ENCODE measurements at regions not wholly inside any gene's neighbourhood (a gene's known extent, or its start where the extent isn't known, plus 50 kb on each side); places are given as distances from the start of the nearest gene placed in this dataset.

DNA sequence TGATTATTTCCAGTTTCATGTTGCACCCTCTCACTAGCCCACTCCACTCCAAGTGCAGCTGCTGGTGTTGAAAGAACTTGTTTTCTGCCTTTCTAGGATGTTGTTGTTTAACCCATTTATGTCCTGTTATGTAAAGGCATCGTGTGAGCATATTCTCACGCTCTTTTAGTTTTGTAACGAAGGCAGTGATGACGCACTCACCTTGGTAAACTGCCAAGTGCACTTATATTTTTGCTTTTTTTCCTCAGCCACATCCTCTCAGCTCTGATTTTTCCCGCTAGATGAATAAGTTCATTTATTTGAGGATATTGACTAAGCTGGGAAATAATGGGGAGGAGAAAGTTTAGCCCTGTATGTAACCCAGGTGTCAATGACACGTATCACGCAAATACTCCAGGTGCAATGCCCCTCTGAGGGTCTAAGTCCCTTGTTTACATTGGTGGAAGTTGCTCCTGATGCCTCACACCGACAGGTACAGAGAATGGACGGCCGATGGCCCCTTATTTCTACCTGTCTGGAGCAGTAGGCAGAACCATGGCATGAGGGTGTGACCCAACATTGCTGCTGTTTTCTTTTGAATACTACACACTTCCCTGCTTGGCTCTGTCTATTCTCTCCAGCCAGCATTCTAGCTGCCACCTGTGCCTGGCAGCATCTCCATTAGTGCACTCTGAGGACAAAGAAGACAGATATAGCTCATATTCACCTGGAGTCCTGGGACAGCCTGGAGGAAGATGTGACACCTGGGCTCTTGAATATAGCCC is 132.7 kb upstream of the SLC24A3 start (continued):
- TF ChIP-seq XRCC4 (IDR thresholded peaks at IDR 0.05; ENCODE audit: extremely low read depth, insufficient read depth, insufficient read length) (no peak), MXI1 (IDR thresholded peaks at IDR 0.05; ENCODE audit: low read depth, low read length) (no peak), NFATC3 (IDR thresholded peaks at IDR 0.05) (no peak)
- TF ChIP-seq, protein P1, sequence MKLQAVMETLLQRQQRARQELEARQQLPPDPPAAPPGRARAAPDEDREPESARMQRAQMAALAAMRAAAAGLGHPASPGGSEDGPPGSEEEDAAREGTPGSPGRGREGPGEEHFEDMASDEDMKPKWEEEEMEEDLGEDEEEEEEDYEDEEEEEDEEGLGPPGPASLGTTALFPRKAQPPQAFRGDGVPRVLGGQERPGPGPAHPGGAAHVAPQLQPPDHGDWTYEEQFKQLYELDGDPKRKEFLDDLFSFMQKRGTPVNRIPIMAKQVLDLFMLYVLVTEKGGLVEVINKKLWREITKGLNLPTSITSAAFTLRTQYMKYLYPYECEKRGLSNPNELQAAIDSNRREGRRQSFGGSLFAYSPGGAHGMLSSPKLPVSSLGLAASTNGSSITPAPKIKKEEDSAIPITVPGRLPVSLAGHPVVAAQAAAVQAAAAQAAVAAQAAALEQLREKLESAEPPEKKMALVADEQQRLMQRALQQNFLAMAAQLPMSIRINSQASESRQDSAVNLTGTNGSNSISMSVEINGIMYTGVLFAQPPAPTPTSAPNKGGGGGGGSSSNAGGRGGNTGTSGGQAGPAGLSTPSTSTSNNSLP (IDR thresholded peaks at IDR 0.05; ENCODE audit: borderline replicate concordance, low read depth, low read length) = no peak

DNA sequence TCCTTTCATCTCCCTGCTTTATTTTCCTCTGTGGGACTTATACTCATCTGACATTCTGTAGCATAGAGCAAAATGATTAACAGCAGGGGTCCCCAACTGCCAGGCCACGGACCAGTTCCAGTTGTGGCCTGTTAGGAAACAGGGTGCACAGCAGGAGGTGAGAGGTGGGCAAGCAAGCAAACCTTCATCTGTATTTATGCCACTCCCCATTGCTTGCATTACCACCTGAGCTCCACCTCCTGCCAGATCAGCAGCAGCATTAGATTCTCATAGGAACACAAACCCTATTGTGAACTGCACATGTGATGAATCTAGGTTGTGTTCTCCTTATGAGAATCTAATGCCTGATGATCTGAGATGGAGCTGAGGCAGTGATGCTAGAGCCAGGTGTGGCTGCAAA is 130.5 kb upstream of the SLC24A3 start:
- 0% methylated on average over 1 of the region's 1 CpG for WGBS (ENCODE audit: insufficient coverage, low coverage, missing lambda C conversion rate)
- no peaks in the 10 kb centered on the region for H3K4me1 ChIP-seq (replicated peaks in 1 of 2; ENCODE audit: control insufficient read depth in 2 of 2, insufficient read depth in 2 of 2, low read length in 2 of 2)
- H2AFZ ChIP-seq (ENCODE audit: low read depth, low read length) = no peak overlapping the region
- ChIA-PET POLR2A (no interaction called here), CTCF (ENCODE audit: low intra/inter-chr PET ratio) (no interaction called here)
- no peaks in the 10 kb centered on the region for H3K9me3 ChIP-seq (replicated peaks; ENCODE audit: control insufficient read depth, insufficient read depth, low read depth, low read length)
- no peak overlapping the region for H3K9ac ChIP-seq (ENCODE audit: insufficient read depth in 1 of 2, low read depth in 2 of 2, low read length in 2 of 2)
- no peak for ATAC-seq
- H3K9me1 ChIP-seq (ENCODE audit: control insufficient read depth, insufficient read depth, low read length) = no peaks in the 10 kb centered on the region
- H3K27me3 ChIP-seq (ENCODE audit: control insufficient read depth in 2 of 2, insufficient read depth in 2 of 2, low read length in 2 of 2) = no peaks in the 10 kb centered on the region
- no peaks in the 10 kb centered on the region for H4K20me1 ChIP-seq (replicated peaks; ENCODE audit: control insufficient read depth, insufficient read depth, low read length)
- no peak overlapping the region for H3K4me2 ChIP-seq (ENCODE audit: insufficient read depth, low read length)
- in situ Hi-C loops (cut with MboI) = no loop called here
- no peaks in the 10 kb centered on the region for H3K36me3 ChIP-seq (ENCODE audit: control insufficient read depth, insufficient read depth, low read length)
- FAIRE-seq = no peak
- H3K27ac ChIP-seq (ENCODE audit: extremely low read depth, low read depth, low read length) = no peak overlapping the region
- no peaks in the 10 kb centered on the region for H3K79me2 ChIP-seq (ENCODE audit: control insufficient read depth, insufficient read depth, low read length)
- intact Hi-C loops (cut with micrococcal nuclease) = no loop called here
- BruUV-seq (replicated peaks) = no TSS peak
- H3K4me3 ChIP-seq = no peak overlapping the region
- DNase-seq (ENCODE audit: extremely low read depth in 1 of 4, low spot score in 3 of 4) = no peak
- TF ChIP-seq, protein P2, sequence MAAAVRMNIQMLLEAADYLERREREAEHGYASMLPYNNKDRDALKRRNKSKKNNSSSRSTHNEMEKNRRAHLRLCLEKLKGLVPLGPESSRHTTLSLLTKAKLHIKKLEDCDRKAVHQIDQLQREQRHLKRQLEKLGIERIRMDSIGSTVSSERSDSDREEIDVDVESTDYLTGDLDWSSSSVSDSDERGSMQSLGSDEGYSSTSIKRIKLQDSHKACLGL (CRISPR knock-in tag; IDR thresholded peaks at IDR 0.05; ENCODE audit: borderline replicate concordance, poor library complexity, severe bottlenecking) = no peak
- TF ChIP-seq MYBL2 (IDR thresholded peaks at IDR 0.05; ENCODE audit: low read depth) (no peak), MYBL2 (CRISPR knock-in tag; IDR thresholded peaks at IDR 0.05; ENCODE audit: borderline replicate concordance) (no peak), ZC3H11A (IDR thresholded peaks at IDR 0.05; ENCODE audit: low read depth, low read length) (no peak), ZSCAN32 (CRISPR knock-in tag; IDR thresholded peaks at IDR 0.05) (no peak), ZNF133 (CRISPR knock-in tag; IDR thresholded peaks at IDR 0.05) (no peak), DMBX1 (CRISPR knock-in tag; IDR thresholded peaks at IDR 0.05; ENCODE audit: borderline replicate concordance) (no peak), FOXJ3 (CRISPR knock-in tag; IDR thresholded peaks at IDR 0.05) (no peak), HMG20B (CRISPR knock-in tag; IDR thresholded peaks at IDR 0.05) (no peak), SAP30 (IDR thresholded peaks at IDR 0.05; ENCODE audit: borderline replicate concordance, insufficient read depth, low read depth, low read length, poor library complexity, severe bottlenecking) (no peak), TCFL5 (CRISPR knock-in tag; conservative IDR thresholded peaks at IDR 0.05) (no peak)
- TF ChIP-seq, protein P3, sequence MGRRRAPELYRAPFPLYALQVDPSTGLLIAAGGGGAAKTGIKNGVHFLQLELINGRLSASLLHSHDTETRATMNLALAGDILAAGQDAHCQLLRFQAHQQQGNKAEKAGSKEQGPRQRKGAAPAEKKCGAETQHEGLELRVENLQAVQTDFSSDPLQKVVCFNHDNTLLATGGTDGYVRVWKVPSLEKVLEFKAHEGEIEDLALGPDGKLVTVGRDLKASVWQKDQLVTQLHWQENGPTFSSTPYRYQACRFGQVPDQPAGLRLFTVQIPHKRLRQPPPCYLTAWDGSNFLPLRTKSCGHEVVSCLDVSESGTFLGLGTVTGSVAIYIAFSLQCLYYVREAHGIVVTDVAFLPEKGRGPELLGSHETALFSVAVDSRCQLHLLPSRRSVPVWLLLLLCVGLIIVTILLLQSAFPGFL (CRISPR knock-in tag; IDR thresholded peaks at IDR 0.05) = no peak
- TF ChIP-seq, protein P4, sequence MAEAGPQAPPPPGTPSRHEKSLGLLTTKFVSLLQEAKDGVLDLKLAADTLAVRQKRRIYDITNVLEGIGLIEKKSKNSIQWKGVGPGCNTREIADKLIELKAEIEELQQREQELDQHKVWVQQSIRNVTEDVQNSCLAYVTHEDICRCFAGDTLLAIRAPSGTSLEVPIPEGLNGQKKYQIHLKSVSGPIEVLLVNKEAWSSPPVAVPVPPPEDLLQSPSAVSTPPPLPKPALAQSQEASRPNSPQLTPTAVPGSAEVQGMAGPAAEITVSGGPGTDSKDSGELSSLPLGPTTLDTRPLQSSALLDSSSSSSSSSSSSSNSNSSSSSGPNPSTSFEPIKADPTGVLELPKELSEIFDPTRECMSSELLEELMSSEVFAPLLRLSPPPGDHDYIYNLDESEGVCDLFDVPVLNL (CRISPR knock-in tag; IDR thresholded peaks at IDR 0.05; ENCODE audit: low read depth) = no peak
